ENCODE measurements at regions not wholly inside any gene's neighbourhood (a gene's known extent, or its start where the extent isn't known, plus 50 kb on each side); places are given as distances from the start of the nearest gene placed in this dataset.

GRCh38 chr2:215765729-215766360 is 247.5 kb downstream of the MREG start:
- CTCF ChIA-PET = interaction anchor here (1.1 kb wide), 1 partner anchor 12 kb away, joined by 3 read pairs; no protein-coding TSS in a partner anchor
- peaks cover 5% of the 10 kb centered on the region for H3K9me3 Mint-ChIP-seq
- peaks cover 8% of the 10 kb centered on the region for H3K27me3 Mint-ChIP-seq
- no peak overlapping the region for H3K27ac Mint-ChIP-seq
- DNase-seq = no peak
- no peak overlapping the region for H3K4me3 Mint-ChIP-seq
- POLR2A ChIA-PET = no interaction called here
- H3K4me1 Mint-ChIP-seq = no peaks in the 10 kb centered on the region
- no peaks in the 10 kb centered on the region for H3K36me3 Mint-ChIP-seq (ENCODE audit: low read depth)

- no peak for DNase-seq
- Mint-ChIP-seq H3K4me1 (no peaks in the 10 kb centered on the region), H3K9me3 (peaks cover 5% of the 10 kb centered on the region), H3K36me3 (ENCODE audit: low read depth) (no peaks in the 10 kb centered on the region), H3K4me3 (no peak overlapping the region), H3K27me3 (peaks cover 8% of the 10 kb centered on the region), H3K27ac (no peak overlapping the region)
- ChIA-PET CTCF (interaction anchor here (1.1 kb wide), 1 partner anchor 10 kb away, joined by 3 read pairs; no protein-coding TSS in a partner anchor), POLR2A (no interaction called here)
Measured at GRCh38 chr2:215764441-215765048, 248.8 kb downstream of the MREG start.

- Mint-ChIP-seq H3K4me1 (no peaks in the 10 kb centered on the region), H3K4me3 (no peak overlapping the region), H3K36me3 (ENCODE audit: low read depth) (no peaks in the 10 kb centered on the region), H3K27me3 (peaks cover under 1% of the 10 kb centered on the region), H3K9me3 (peaks cover 5% of the 10 kb centered on the region), H3K27ac (no peak overlapping the region)
- CTCF ChIA-PET = interaction anchor here (0.6 kb wide), 1 partner anchor 1067 kb away, joined by 3 read pairs; no protein-coding TSS in a partner anchor
- no peak for DNase-seq
- POLR2A ChIA-PET = no interaction called here
Measured at GRCh38 chr2:215760557-215760956, 252.8 kb downstream of the MREG start.

- ChIA-PET POLR2A (no interaction called here), CTCF (interaction anchor here (0.6 kb wide), 1 partner anchor 1067 kb away, joined by 3 read pairs; no protein-coding TSS in a partner anchor)
- Mint-ChIP-seq H3K27ac (no peak overlapping the region), H3K4me1 (no peaks in the 10 kb centered on the region), H3K9me3 (peaks cover 5% of the 10 kb centered on the region), H3K27me3 (peaks cover 3% of the 10 kb centered on the region), H3K4me3 (no peak overlapping the region), H3K36me3 (ENCODE audit: low read depth) (no peaks in the 10 kb centered on the region)
- no peak for DNase-seq
Measured at GRCh38 chr2:215760091-215760490, 253.3 kb downstream of the MREG start.

- Mint-ChIP-seq H3K36me3 (ENCODE audit: low read depth) (no peaks in the 10 kb centered on the region), H3K4me1 (no peaks in the 10 kb centered on the region), H3K9me3 (peaks cover 5% of the 10 kb centered on the region), H3K4me3 (no peak overlapping the region), H3K27ac (no peak overlapping the region), H3K27me3 (peaks cover 3% of the 10 kb centered on the region)
- DNase-seq = no peak
- POLR2A ChIA-PET = no interaction called here
- CTCF ChIA-PET = no interaction called here
Measured at GRCh38 chr2:215758691-215759090, 254.7 kb downstream of the MREG start.

DNA sequence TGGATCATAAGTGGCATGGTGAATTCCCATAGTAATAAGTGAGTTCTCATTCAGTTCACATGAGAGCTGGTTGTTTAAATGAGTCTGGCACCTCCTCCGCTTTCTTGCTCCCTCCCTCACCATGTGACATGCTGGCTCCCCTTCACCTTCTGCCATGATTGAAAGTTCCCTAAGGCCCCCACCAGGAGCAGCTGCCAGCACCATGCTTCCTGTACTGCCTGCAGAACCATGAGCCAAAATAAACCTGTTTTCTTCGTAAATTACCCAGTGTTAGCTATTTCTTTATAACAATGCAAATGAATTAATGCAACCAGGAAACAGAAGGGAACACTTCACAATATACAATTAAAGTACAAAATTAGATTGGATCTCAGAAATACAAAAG is 257.0 kb downstream of the MREG start:
- Mint-ChIP-seq H3K4me1 (peaks cover 6% of the 10 kb centered on the region), H3K36me3 (ENCODE audit: low read depth) (no peaks in the 10 kb centered on the region), H3K9me3 (no peaks in the 10 kb centered on the region), H3K27ac (no peak overlapping the region), H3K27me3 (peaks cover 4% of the 10 kb centered on the region), H3K4me3 (no peak overlapping the region)
- ChIA-PET POLR2A (no interaction called here), CTCF (no interaction called here)
- DNase-seq = no peak

GRCh38 chr2:215755641-215756345 is 257.6 kb downstream of the MREG start:
- no peaks in the 10 kb centered on the region for H3K36me3 Mint-ChIP-seq (ENCODE audit: low read depth)
- H3K4me1 Mint-ChIP-seq = peaks cover 11% of the 10 kb centered on the region
- H3K27me3 Mint-ChIP-seq = peaks cover 6% of the 10 kb centered on the region
- H3K4me3 Mint-ChIP-seq = no peak overlapping the region
- no peaks in the 10 kb centered on the region for H3K9me3 Mint-ChIP-seq
- ChIA-PET CTCF (no interaction called here), POLR2A (no interaction called here)
- no peak overlapping the region for H3K27ac Mint-ChIP-seq
- DNase-seq = no peak

DNA sequence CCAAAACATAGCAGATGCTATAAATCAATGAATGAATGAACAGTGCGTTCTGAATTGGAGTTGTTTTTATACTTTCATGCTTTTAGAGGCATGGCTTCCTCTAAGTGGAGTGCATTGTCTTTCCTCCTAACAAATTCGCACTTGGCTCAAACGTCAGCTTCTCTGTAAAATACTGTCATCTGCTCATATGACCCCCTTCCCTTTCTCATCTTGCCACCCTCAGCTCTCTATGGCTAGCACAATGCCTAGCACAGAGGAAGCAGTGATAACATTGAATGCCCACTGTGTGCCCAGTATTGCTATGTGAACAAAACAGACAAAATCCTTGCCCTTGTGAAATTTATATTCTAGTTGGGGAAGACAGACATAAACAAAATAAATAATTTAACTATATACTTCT is 258.8 kb downstream of the MREG start:
- Mint-ChIP-seq H3K36me3 (ENCODE audit: low read depth) (no peaks in the 10 kb centered on the region), H3K9me3 (no peaks in the 10 kb centered on the region), H3K27ac (no peak overlapping the region), H3K27me3 (peaks cover 7% of the 10 kb centered on the region), H3K4me1 (peaks cover 23% of the 10 kb centered on the region), H3K4me3 (no peak overlapping the region)
- DNase-seq = no peak
- POLR2A ChIA-PET = no interaction called here
- CTCF ChIA-PET = interaction anchor here (1.7 kb wide), 1 partner anchor 11 kb away, joined by 3 read pairs; no protein-coding TSS in a partner anchor

DNA sequence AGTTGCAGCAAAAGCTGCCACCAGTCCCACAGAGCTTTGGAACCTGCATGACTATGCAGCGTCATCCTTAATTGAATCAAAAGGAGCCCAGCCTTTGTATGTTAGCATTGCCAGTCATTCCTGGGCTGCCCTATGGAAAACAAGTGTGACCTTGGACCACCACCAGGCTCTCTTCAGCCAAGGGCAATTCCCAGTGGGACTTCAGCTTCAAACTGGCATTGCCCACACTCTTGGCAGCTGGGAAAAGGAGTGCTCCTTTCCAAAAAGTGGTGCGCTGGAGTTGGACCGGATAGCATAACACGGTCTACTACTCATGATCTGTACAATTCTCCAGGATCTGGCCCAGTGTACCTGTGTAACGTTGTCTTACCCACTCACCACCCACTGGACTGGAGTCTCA is 259.5 kb downstream of the MREG start:
- peaks cover 23% of the 10 kb centered on the region for H3K4me1 Mint-ChIP-seq
- no peaks in the 10 kb centered on the region for H3K9me3 Mint-ChIP-seq
- ChIA-PET POLR2A (no interaction called here), CTCF (interaction anchor here (1.7 kb wide), 1 partner anchor 12 kb away, joined by 3 read pairs; no protein-coding TSS in a partner anchor)
- no peak overlapping the region for H3K27ac Mint-ChIP-seq
- no peak for DNase-seq
- peaks cover 7% of the 10 kb centered on the region for H3K27me3 Mint-ChIP-seq
- H3K36me3 Mint-ChIP-seq (ENCODE audit: low read depth) = no peaks in the 10 kb centered on the region
- H3K4me3 Mint-ChIP-seq = no peak overlapping the region

- DNase-seq = no peak
- H3K27ac Mint-ChIP-seq = no peak overlapping the region
- no peaks in the 10 kb centered on the region for H3K36me3 Mint-ChIP-seq (ENCODE audit: low read depth)
- peaks cover 7% of the 10 kb centered on the region for H3K27me3 Mint-ChIP-seq
- ChIA-PET POLR2A (no interaction called here), CTCF (interaction anchor here (0.7 kb wide), 1 partner anchor 16 kb away, joined by 3 read pairs; no protein-coding TSS in a partner anchor)
- H3K9me3 Mint-ChIP-seq = no peaks in the 10 kb centered on the region
- peaks cover 23% of the 10 kb centered on the region for H3K4me1 Mint-ChIP-seq
- H3K4me3 Mint-ChIP-seq = no peak overlapping the region
Measured at GRCh38 chr2:215752991-215753390, 260.4 kb downstream of the MREG start.

DNA sequence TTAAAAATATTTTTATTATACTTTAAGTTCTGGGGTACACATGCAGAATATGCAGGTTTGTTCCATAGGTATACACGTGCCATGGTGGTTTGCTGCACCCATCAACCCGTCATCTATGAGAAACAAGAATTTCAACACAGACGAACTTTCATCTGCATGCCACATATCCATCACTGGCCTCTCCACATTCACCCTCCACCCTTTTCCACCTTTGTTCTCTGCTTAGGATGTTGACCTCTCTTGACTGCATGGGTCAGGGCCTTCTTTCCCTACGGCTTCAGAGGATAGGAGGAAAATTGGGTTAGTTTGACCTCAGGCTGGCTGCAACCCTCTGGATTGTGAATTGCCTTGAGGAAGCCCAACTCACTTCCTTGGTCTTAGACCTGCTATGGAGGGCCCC is 260.9 kb downstream of the MREG start:
- DNase-seq = no peak
- Mint-ChIP-seq H3K4me1 (peaks cover 23% of the 10 kb centered on the region), H3K27me3 (peaks cover 7% of the 10 kb centered on the region), H3K4me3 (no peak overlapping the region), H3K9me3 (no peaks in the 10 kb centered on the region), H3K36me3 (ENCODE audit: low read depth) (no peaks in the 10 kb centered on the region), H3K27ac (no peak overlapping the region)
- CTCF ChIA-PET = interaction anchor here (0.7 kb wide), 1 partner anchor 17 kb away, joined by 3 read pairs; no protein-coding TSS in a partner anchor
- POLR2A ChIA-PET = no interaction called here

DNA sequence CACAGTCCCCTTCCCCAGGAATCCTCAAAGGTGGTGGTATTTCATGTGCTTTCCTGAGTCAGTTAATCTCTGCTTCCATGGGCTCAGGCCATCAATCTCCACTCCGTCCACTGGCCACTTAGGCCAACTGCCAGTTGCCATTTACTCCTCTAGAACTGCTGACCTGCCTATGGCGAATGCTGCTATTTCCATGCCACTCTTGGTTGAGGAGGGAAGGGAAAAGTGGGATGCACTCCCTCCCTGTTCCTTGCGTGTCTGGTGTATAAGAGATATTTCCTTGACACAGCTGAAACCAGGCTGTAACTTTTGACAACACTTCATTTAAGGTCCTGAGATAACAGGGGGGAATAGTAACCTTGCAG is 261.5 kb downstream of the MREG start:
- POLR2A ChIA-PET = no interaction called here
- peaks cover 23% of the 10 kb centered on the region for H3K4me1 Mint-ChIP-seq

DNA sequence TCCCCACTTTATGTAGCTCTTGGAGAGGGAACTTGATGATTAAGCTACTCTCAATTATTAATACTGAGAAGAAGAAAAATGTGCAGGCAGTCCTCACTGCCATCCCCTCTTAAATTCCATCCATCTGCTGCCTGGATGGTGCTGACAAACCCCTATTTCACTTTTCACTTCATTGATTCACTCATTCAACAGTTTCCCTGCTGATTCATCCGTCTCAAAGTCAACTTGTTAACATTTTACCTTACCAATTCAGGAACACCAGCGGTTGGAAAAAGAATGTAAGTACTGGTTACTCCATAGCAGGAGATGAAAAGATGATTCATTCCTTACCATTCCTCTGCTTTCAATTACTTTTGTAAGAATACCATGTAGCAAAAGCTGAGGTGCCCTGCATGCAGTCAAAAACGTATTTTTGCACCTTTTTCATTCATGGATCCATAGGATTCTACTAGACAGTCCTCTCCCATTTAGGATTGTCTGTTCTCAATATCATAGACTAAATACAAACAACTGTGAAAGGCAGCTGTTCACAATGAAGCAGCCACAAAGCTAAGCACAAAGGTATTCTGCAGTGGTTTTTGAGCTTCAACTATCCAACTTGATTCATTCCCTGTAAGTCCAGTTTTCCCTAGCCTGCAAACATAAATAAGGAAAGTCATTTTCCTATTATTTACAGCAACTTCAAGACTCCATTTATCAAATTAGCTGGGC is 262.0 kb downstream of the MREG start:
- H3K27ac Mint-ChIP-seq = no peak overlapping the region
- no peaks in the 10 kb centered on the region for H3K9me3 Mint-ChIP-seq
- H3K4me3 Mint-ChIP-seq = no peak overlapping the region
- peaks cover 27% of the 10 kb centered on the region for H3K4me1 Mint-ChIP-seq
- DNase-seq = no peak
- peaks cover 7% of the 10 kb centered on the region for H3K27me3 Mint-ChIP-seq
- ChIA-PET POLR2A (no interaction called here), CTCF (no interaction called here)
- no peaks in the 10 kb centered on the region for H3K36me3 Mint-ChIP-seq (ENCODE audit: low read depth)

More for the DNA sequence above, 261.5 kb downstream of the MREG start:
- no peak for DNase-seq
- Mint-ChIP-seq H3K36me3 (ENCODE audit: low read depth) (no peaks in the 10 kb centered on the region), H3K4me3 (no peak overlapping the region), H3K27me3 (peaks cover 7% of the 10 kb centered on the region), H3K27ac (no peak overlapping the region), H3K9me3 (no peaks in the 10 kb centered on the region)
- CTCF ChIA-PET = no interaction called here

All from activated CD4-positive, alpha-beta T cell treated with anti-CD3 and anti-CD28 coated beads, Interleukin-2, amount 10 ng/mL, durations not matched to agents 7 days and 5 days (primary cell).